ENCODE measurements at regions not wholly inside any gene's neighbourhood (a gene's known extent, or its start where the extent isn't known, plus 50 kb on each side); places are given as distances from the start of the nearest gene placed in this dataset.

- Histone ChIP-seq H3K4me3 (ENCODE audit: low read length) (no peak overlapping the region), H3K27me3 (ENCODE audit: low read length) (no peaks in the 10 kb centered on the region), H3K36me3 (ENCODE audit: insufficient read depth, low read length) (no peaks in the 10 kb centered on the region), H3K27ac (ENCODE audit: low read length) (no peak overlapping the region), H3K9me2 (replicated peaks; ENCODE audit: insufficient read depth, low read length) (no peaks in the 10 kb centered on the region), H2AFZ (ENCODE audit: low read length) (no peak overlapping the region), H3K4me1 (ENCODE audit: low read length) (no peaks in the 10 kb centered on the region), H4K20me1 (ENCODE audit: insufficient read depth, low read depth, low read length) (no peaks in the 10 kb centered on the region), H3K9me3 (ENCODE audit: low read length) (peaks cover 26% of the 10 kb centered on the region), H3K4me2 (ENCODE audit: low read depth, low read length, poor library complexity, severe bottlenecking) (no peak overlapping the region), H3K79me2 (ENCODE audit: low read length) (no peaks in the 10 kb centered on the region), H3K9ac (ENCODE audit: low read length) (no peak overlapping the region)
- DNase-seq: no peak
Measured at GRCh38 chr1:80457409-80457808, 1343.3 kb upstream of the ADGRL2 start.

GRCh38 chr1:80453775-80454174 lies 1347.0 kb upstream of the ADGRL2 start:
- Histone ChIP-seq H3K4me2 (ENCODE audit: low read depth, low read length, poor library complexity, severe bottlenecking) (no peak overlapping the region), H3K9me3 (ENCODE audit: low read length) (peaks cover 22% of the 10 kb centered on the region), H3K9ac (ENCODE audit: low read length) (no peak overlapping the region), H3K27me3 (ENCODE audit: low read length) (no peaks in the 10 kb centered on the region), H3K27ac (ENCODE audit: low read length) (no peak overlapping the region), H4K20me1 (ENCODE audit: insufficient read depth, low read depth, low read length) (no peaks in the 10 kb centered on the region), H3K9me2 (replicated peaks; ENCODE audit: insufficient read depth, low read length) (no peaks in the 10 kb centered on the region), H2AFZ (ENCODE audit: low read length) (no peak overlapping the region), H3K4me1 (ENCODE audit: low read length) (no peaks in the 10 kb centered on the region), H3K36me3 (ENCODE audit: insufficient read depth, low read length) (no peaks in the 10 kb centered on the region), H3K79me2 (ENCODE audit: low read length) (no peaks in the 10 kb centered on the region), H3K4me3 (ENCODE audit: low read length) (no peak overlapping the region)
- no peak for DNase-seq

- Histone ChIP-seq H3K4me2 (ENCODE audit: low read depth, low read length, poor library complexity, severe bottlenecking) (no peak overlapping the region), H4K20me1 (ENCODE audit: insufficient read depth, low read depth, low read length) (no peaks in the 10 kb centered on the region), H3K9me2 (replicated peaks; ENCODE audit: insufficient read depth, low read length) (no peaks in the 10 kb centered on the region), H3K9ac (ENCODE audit: low read length) (no peak overlapping the region), H3K27ac (ENCODE audit: low read length) (no peak overlapping the region), H3K4me3 (ENCODE audit: low read length) (no peak overlapping the region), H3K79me2 (ENCODE audit: low read length) (no peaks in the 10 kb centered on the region), H3K27me3 (ENCODE audit: low read length) (no peaks in the 10 kb centered on the region), H3K36me3 (ENCODE audit: insufficient read depth, low read length) (no peaks in the 10 kb centered on the region), H3K9me3 (ENCODE audit: low read length) (peaks cover 13% of the 10 kb centered on the region), H3K4me1 (ENCODE audit: low read length) (no peaks in the 10 kb centered on the region), H2AFZ (ENCODE audit: low read length) (no peak overlapping the region)
- no peak for DNase-seq
Measured at GRCh38 chr1:80450711-80451110, 1350.0 kb upstream of the ADGRL2 start.

GRCh38 chr1:80448081-80448480 lies 1352.7 kb upstream of the ADGRL2 start:
- no peaks in the 10 kb centered on the region for H4K20me1 ChIP-seq (ENCODE audit: insufficient read depth, low read depth, low read length)
- no peaks in the 10 kb centered on the region for H3K9me2 ChIP-seq (replicated peaks; ENCODE audit: insufficient read depth, low read length)
- H2AFZ ChIP-seq (ENCODE audit: low read length): no peak overlapping the region
- no peak overlapping the region for H3K9ac ChIP-seq (ENCODE audit: low read length)
- no peaks in the 10 kb centered on the region for H3K36me3 ChIP-seq (ENCODE audit: insufficient read depth, low read length)
- DNase-seq: no peak
- peaks cover 4% of the 10 kb centered on the region for H3K9me3 ChIP-seq (ENCODE audit: low read length)
- H3K4me3 ChIP-seq (ENCODE audit: low read length): no peak overlapping the region
- H3K79me2 ChIP-seq (ENCODE audit: low read length): no peaks in the 10 kb centered on the region
- no peak overlapping the region for H3K4me2 ChIP-seq (ENCODE audit: low read depth, low read length, poor library complexity, severe bottlenecking)
- no peaks in the 10 kb centered on the region for H3K27me3 ChIP-seq (ENCODE audit: low read length)
- H3K27ac ChIP-seq (ENCODE audit: low read length): no peak overlapping the region
- no peaks in the 10 kb centered on the region for H3K4me1 ChIP-seq (ENCODE audit: low read length)

- Histone ChIP-seq H3K9ac (ENCODE audit: low read length) (no peak overlapping the region), H4K20me1 (ENCODE audit: insufficient read depth, low read depth, low read length) (no peaks in the 10 kb centered on the region), H3K4me3 (ENCODE audit: low read length) (no peak overlapping the region), H3K27me3 (ENCODE audit: low read length) (no peaks in the 10 kb centered on the region), H3K9me3 (ENCODE audit: low read length) (peaks cover 7% of the 10 kb centered on the region), H3K36me3 (ENCODE audit: insufficient read depth, low read length) (no peaks in the 10 kb centered on the region), H3K79me2 (ENCODE audit: low read length) (no peaks in the 10 kb centered on the region), H3K9me2 (replicated peaks; ENCODE audit: insufficient read depth, low read length) (no peaks in the 10 kb centered on the region), H3K4me2 (ENCODE audit: low read depth, low read length, poor library complexity, severe bottlenecking) (no peak overlapping the region), H2AFZ (ENCODE audit: low read length) (no peak overlapping the region), H3K4me1 (ENCODE audit: low read length) (no peaks in the 10 kb centered on the region), H3K27ac (ENCODE audit: low read length) (no peak overlapping the region)
- DNase-seq: no peak
Measured at GRCh38 chr1:80447526-80447925, 1353.2 kb upstream of the ADGRL2 start.

GRCh38 chr1:80445033-80445432 lies 1355.7 kb upstream of the ADGRL2 start:
- no peak overlapping the region for H3K4me2 ChIP-seq (ENCODE audit: low read depth, low read length, poor library complexity, severe bottlenecking)
- no peaks in the 10 kb centered on the region for H3K36me3 ChIP-seq (ENCODE audit: insufficient read depth, low read length)
- H3K4me3 ChIP-seq (ENCODE audit: low read length): no peak overlapping the region
- H3K9me3 ChIP-seq (ENCODE audit: low read length): peaks cover 10% of the 10 kb centered on the region; the same call in 1 of the 2 replicates
- no peaks in the 10 kb centered on the region for H3K4me1 ChIP-seq (ENCODE audit: low read length)
- H3K27me3 ChIP-seq (ENCODE audit: low read length): no peaks in the 10 kb centered on the region
- no peaks in the 10 kb centered on the region for H4K20me1 ChIP-seq (ENCODE audit: insufficient read depth, low read depth, low read length)
- H3K79me2 ChIP-seq (ENCODE audit: low read length): no peaks in the 10 kb centered on the region
- H3K27ac ChIP-seq (ENCODE audit: low read length): no peak overlapping the region
- no peak overlapping the region for H3K9ac ChIP-seq (ENCODE audit: low read length)
- no peak overlapping the region for H2AFZ ChIP-seq (ENCODE audit: low read length)
- H3K9me2 ChIP-seq (replicated peaks; ENCODE audit: insufficient read depth, low read length): no peaks in the 10 kb centered on the region
- no peak for DNase-seq

- Histone ChIP-seq H3K27ac (ENCODE audit: low read length) (no peak overlapping the region), H4K20me1 (ENCODE audit: insufficient read depth, low read depth, low read length) (no peaks in the 10 kb centered on the region), H3K4me2 (ENCODE audit: low read depth, low read length, poor library complexity, severe bottlenecking) (no peak overlapping the region), H3K27me3 (ENCODE audit: low read length) (no peaks in the 10 kb centered on the region), H3K4me1 (ENCODE audit: low read length) (no peaks in the 10 kb centered on the region), H3K79me2 (ENCODE audit: low read length) (no peaks in the 10 kb centered on the region), H3K36me3 (ENCODE audit: insufficient read depth, low read length) (no peaks in the 10 kb centered on the region), H3K9ac (ENCODE audit: low read length) (no peak overlapping the region), H3K4me3 (ENCODE audit: low read length) (no peak overlapping the region), H3K9me3 (ENCODE audit: low read length) (peaks cover 10% of the 10 kb centered on the region), H3K9me2 (replicated peaks; ENCODE audit: insufficient read depth, low read length) (no peaks in the 10 kb centered on the region), H2AFZ (ENCODE audit: low read length) (no peak overlapping the region)
- no peak for DNase-seq
Measured at GRCh38 chr1:80444171-80444570, 1356.6 kb upstream of the ADGRL2 start.

GRCh38 chr1:80441664-80442063 lies 1359.1 kb upstream of the ADGRL2 start:
- peaks cover 21% of the 10 kb centered on the region for H3K9me3 ChIP-seq (ENCODE audit: low read length)
- H3K27ac ChIP-seq (ENCODE audit: low read length): no peak overlapping the region
- no peaks in the 10 kb centered on the region for H3K27me3 ChIP-seq (ENCODE audit: low read length)
- no peak overlapping the region for H3K9ac ChIP-seq (ENCODE audit: low read length)
- H4K20me1 ChIP-seq (ENCODE audit: insufficient read depth, low read depth, low read length): no peaks in the 10 kb centered on the region
- H3K4me3 ChIP-seq (ENCODE audit: low read length): no peak overlapping the region
- no peaks in the 10 kb centered on the region for H3K36me3 ChIP-seq (ENCODE audit: insufficient read depth, low read length)
- H3K79me2 ChIP-seq (ENCODE audit: low read length): no peaks in the 10 kb centered on the region
- H3K4me1 ChIP-seq (ENCODE audit: low read length): no peaks in the 10 kb centered on the region
- no peak for DNase-seq
- no peak overlapping the region for H2AFZ ChIP-seq (ENCODE audit: low read length)
- no peaks in the 10 kb centered on the region for H3K9me2 ChIP-seq (replicated peaks; ENCODE audit: insufficient read depth, low read length)
- no peak overlapping the region for H3K4me2 ChIP-seq (ENCODE audit: low read depth, low read length, poor library complexity, severe bottlenecking)

- Histone ChIP-seq H3K9me2 (replicated peaks; ENCODE audit: insufficient read depth, low read length) (no peaks in the 10 kb centered on the region), H3K27ac (ENCODE audit: low read length) (no peak overlapping the region), H3K4me1 (ENCODE audit: low read length) (no peaks in the 10 kb centered on the region), H3K36me3 (ENCODE audit: insufficient read depth, low read length) (no peaks in the 10 kb centered on the region), H3K9me3 (ENCODE audit: low read length) (peaks cover 32% of the 10 kb centered on the region), H3K4me2 (ENCODE audit: low read depth, low read length, poor library complexity, severe bottlenecking) (no peak overlapping the region), H3K9ac (ENCODE audit: low read length) (no peak overlapping the region), H2AFZ (ENCODE audit: low read length) (no peak overlapping the region), H4K20me1 (ENCODE audit: insufficient read depth, low read depth, low read length) (no peaks in the 10 kb centered on the region), H3K27me3 (ENCODE audit: low read length) (no peaks in the 10 kb centered on the region), H3K4me3 (ENCODE audit: low read length) (no peak overlapping the region), H3K79me2 (ENCODE audit: low read length) (no peaks in the 10 kb centered on the region)
- DNase-seq: no peak
Measured at GRCh38 chr1:80436851-80437250, 1363.9 kb upstream of the ADGRL2 start.
